Uterus (tissue), 2 donors: ENCODE measurements at regions not wholly inside any gene's neighbourhood (a gene's known extent, or its start where the extent isn't known, plus 50 kb on each side); places are given as distances from the start of the nearest gene placed in this dataset.

Experiments
- POLR2A ChIP-seq, 2 donors: fragments of 450-650 bp; IDR thresholded peaks; one replicate each; pipeline ENCODE4 v1.6.1; 2016; ENCODE audit warnings: antibody characterized with exemption in 2 of 2, mild to moderate bottlenecking in 1 of 2, moderate library complexity in 1 of 2
- TF ChIP-seq, protein P1 (sequence below), 4 experiments: fragments of 200-600 bp in 2 of 4; fragments of 450-650 bp in 2 of 4; sonication (generic) in 2 of 4; IDR thresholded peaks; one replicate each; pipeline ENCODE4 v1.5.1; 2016 to 2019; ENCODE audit warnings: antibody characterized with exemption in 4 of 4, mild to moderate bottlenecking in 2 of 4, moderate library complexity in 1 of 4

GRCh38 chr3:161798016-161798415, 301.4 kb downstream of the OTOL1 start:
- TF ChIP-seq, protein P1, sequence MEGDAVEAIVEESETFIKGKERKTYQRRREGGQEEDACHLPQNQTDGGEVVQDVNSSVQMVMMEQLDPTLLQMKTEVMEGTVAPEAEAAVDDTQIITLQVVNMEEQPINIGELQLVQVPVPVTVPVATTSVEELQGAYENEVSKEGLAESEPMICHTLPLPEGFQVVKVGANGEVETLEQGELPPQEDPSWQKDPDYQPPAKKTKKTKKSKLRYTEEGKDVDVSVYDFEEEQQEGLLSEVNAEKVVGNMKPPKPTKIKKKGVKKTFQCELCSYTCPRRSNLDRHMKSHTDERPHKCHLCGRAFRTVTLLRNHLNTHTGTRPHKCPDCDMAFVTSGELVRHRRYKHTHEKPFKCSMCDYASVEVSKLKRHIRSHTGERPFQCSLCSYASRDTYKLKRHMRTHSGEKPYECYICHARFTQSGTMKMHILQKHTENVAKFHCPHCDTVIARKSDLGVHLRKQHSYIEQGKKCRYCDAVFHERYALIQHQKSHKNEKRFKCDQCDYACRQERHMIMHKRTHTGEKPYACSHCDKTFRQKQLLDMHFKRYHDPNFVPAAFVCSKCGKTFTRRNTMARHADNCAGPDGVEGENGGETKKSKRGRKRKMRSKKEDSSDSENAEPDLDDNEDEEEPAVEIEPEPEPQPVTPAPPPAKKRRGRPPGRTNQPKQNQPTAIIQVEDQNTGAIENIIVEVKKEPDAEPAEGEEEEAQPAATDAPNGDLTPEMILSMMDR (IDR thresholded peaks at IDR 0.05): no peak
- TF ChIP-seq POLR2A (IDR thresholded peaks at IDR 0.05): no peak
